Subcutaneous abdominal adipose tissue (tissue), 5 donors: ENCODE measurements at regions not wholly inside any gene's neighbourhood (a gene's known extent, or its start where the extent isn't known, plus 50 kb on each side); places are given as distances from the start of the nearest gene placed in this dataset.
"Not testable (repeated sequence)": the region's sequence is repeated elsewhere in the genome, so short reads cannot be mapped to it uniquely, and the experiment has no call there.

ENCODE experiments used
- H3K27ac ChIP-seq: one replicate; pipeline ENCODE4 v1.7.0; 2013; ENCODE audit warnings: low read depth, mild to moderate bottlenecking, inconsistent platforms, low read length, moderate library complexity
- H3K27me3 ChIP-seq, 5 donors: one replicate each; pipeline ENCODE4 v1.7.0; 2013; ENCODE audit warnings: low read length in 5 of 5, inconsistent platforms in 1 of 5; ENCODE audit not compliant: control insufficient read depth in 5 of 5, insufficient read depth in 4 of 5
- H3K36me3 ChIP-seq, 5 donors: one replicate each; pipeline ENCODE4 v1.7.0; 2013; ENCODE audit warnings: low read length in 5 of 5; ENCODE audit not compliant: control insufficient read depth in 5 of 5, insufficient read depth in 5 of 5
- H3K4me1 ChIP-seq, 5 donors: one replicate each; pipeline ENCODE4 v1.7.0; 2013; ENCODE audit warnings: low read length in 5 of 5, mild to moderate bottlenecking in 3 of 5, moderate library complexity in 1 of 5; ENCODE audit not compliant: control insufficient read depth in 5 of 5, insufficient read depth in 5 of 5
- H3K4me3 ChIP-seq, 5 donors: one replicate each; pipeline ENCODE4 v1.7.0; 2013; ENCODE audit warnings: low read length in 5 of 5, low read depth in 1 of 5
- H3K9ac ChIP-seq, 5 donors: one replicate each; pipeline ENCODE4 v1.7.0; 2013; ENCODE audit warnings: low read length in 5 of 5, mild to moderate bottlenecking in 4 of 5, moderate library complexity in 3 of 5
- H3K9me3 ChIP-seq, 5 donors: one replicate each; pipeline ENCODE4 v1.7.0; 2013; ENCODE audit warnings: low read length in 5 of 5; ENCODE audit not compliant: control insufficient read depth in 5 of 5
- donor health status: healthy.
- donor health status: healthy.
- donor health status: healthy.
- donor health status: healthy.
- donor health status: healthy.

- Histone ChIP-seq H3K9me3 (peaks cover 0 to 3% (median 0%) of the 10 kb centered on the region in 5 donors), H3K4me3 (no peak overlapping the region), H3K36me3 (no peaks in the 10 kb centered on the region), H3K27me3 (no peaks in the 10 kb centered on the region), H3K4me1 (no peaks in the 10 kb centered on the region), H3K9ac (no peak overlapping the region), H3K27ac (no peak overlapping the region)
Observed at GRCh38 chr6:86380571-86381125, 556.7 kb upstream of the HTR1E start.

- Histone ChIP-seq H3K4me3 (no peak overlapping the region), H3K4me1 (no peaks in the 10 kb centered on the region), H3K9ac (no peak overlapping the region), H3K36me3 (no peaks in the 10 kb centered on the region), H3K27me3 (no peaks in the 10 kb centered on the region), H3K27ac (no peak overlapping the region), H3K9me3 (no peaks in the 10 kb centered on the region)
Observed at GRCh38 chr6:86357877-86358276, 579.5 kb upstream of the HTR1E start.

- Histone ChIP-seq H3K27ac (no peak overlapping the region), H3K9me3 (no peaks in the 10 kb centered on the region), H3K4me3 (no peak overlapping the region), H3K4me1 (no peaks in the 10 kb centered on the region), H3K36me3 (no peaks in the 10 kb centered on the region), H3K27me3 (no peaks in the 10 kb centered on the region), H3K9ac (no peak overlapping the region)
Observed at GRCh38 chr6:86355271-86355670, 582.1 kb upstream of the HTR1E start.

GRCh38 chr6:86331919-86332318 lies 605.4 kb upstream of the HTR1E start:
- Histone ChIP-seq H3K27ac (no peak overlapping the region), H3K36me3 (no peaks in the 10 kb centered on the region), H3K9ac (no peak overlapping the region), H3K4me3 (no peak overlapping the region), H3K9me3 (no peaks in the 10 kb centered on the region), H3K4me1 (no peaks in the 10 kb centered on the region), H3K27me3 (no peaks in the 10 kb centered on the region)

- Histone ChIP-seq H3K27me3 (no peaks in the 10 kb centered on the region), H3K27ac (no peak overlapping the region), H3K9me3 (no peaks in the 10 kb centered on the region), H3K36me3 (no peaks in the 10 kb centered on the region), H3K9ac (no peak overlapping the region), H3K4me3 (no peak overlapping the region), H3K4me1 (no peaks in the 10 kb centered on the region)
Observed at GRCh38 chr6:86331265-86331840, 606.0 kb upstream of the HTR1E start.

GRCh38 chr6:86306210-86306609 lies 631.1 kb upstream of the HTR1E start:
- no peak overlapping the region for H3K27ac ChIP-seq
- H3K4me1 ChIP-seq: no peaks in the 10 kb centered on the region
- H3K4me3 ChIP-seq: no peak overlapping the region
- H3K27me3 ChIP-seq: peaks cover 0 to 4% (median 0%) of the 10 kb centered on the region in 5 donors
- H3K36me3 ChIP-seq: no peaks in the 10 kb centered on the region
- no peak overlapping the region for H3K9ac ChIP-seq
- peaks cover 0 to 10% (median 5%) of the 10 kb centered on the region in 5 donors for H3K9me3 ChIP-seq

- no peak overlapping the region for H3K27ac ChIP-seq
- no peak overlapping the region for H3K9ac ChIP-seq
- H3K27me3 ChIP-seq: no peaks in the 10 kb centered on the region
- H3K4me1 ChIP-seq: no peaks in the 10 kb centered on the region
- H3K4me3 ChIP-seq: no peak overlapping the region
- H3K36me3 ChIP-seq: no peaks in the 10 kb centered on the region
- H3K9me3 ChIP-seq: peaks cover 0 to 10% (median 5%) of the 10 kb centered on the region in 5 donors
Observed at GRCh38 chr6:86285876-86286275, 643.2 kb upstream of the SYNCRIP start.

- not testable (repeated sequence) for H3K4me3 ChIP-seq, H3K27ac ChIP-seq, H3K27me3 ChIP-seq, H3K36me3 ChIP-seq, H3K9ac ChIP-seq, H3K4me1 ChIP-seq
- H3K9me3 ChIP-seq: peaks cover 0 to 10% (median 5%) of the 10 kb centered on the region in 5 donors
Observed at GRCh38 chr6:86284809-86285480, 642.3 kb upstream of the SYNCRIP start.

GRCh38 chr6:86283596-86283995 lies 640.9 kb upstream of the SYNCRIP start:
- not testable (repeated sequence) for H3K27me3 ChIP-seq, H3K4me1 ChIP-seq, H3K4me3 ChIP-seq, H3K27ac ChIP-seq, H3K9ac ChIP-seq, H3K36me3 ChIP-seq
- H3K9me3 ChIP-seq: peaks cover 0 to 10% (median 5%) of the 10 kb centered on the region in 5 donors

GRCh38 chr6:86276056-86276455 lies 633.4 kb upstream of the SYNCRIP start:
- Histone ChIP-seq H3K9ac (no peak overlapping the region), H3K36me3 (no peaks in the 10 kb centered on the region), H3K27ac (no peak overlapping the region), H3K4me1 (no peaks in the 10 kb centered on the region), H3K9me3 (peaks cover 0 to 3% (median 0%) of the 10 kb centered on the region in 5 donors), H3K27me3 (no peaks in the 10 kb centered on the region), H3K4me3 (no peak overlapping the region)
